ENCODE measurements at regions not wholly inside any gene's neighbourhood (a gene's known extent, or its start where the extent isn't known, plus 50 kb on each side); places are given as distances from the start of the nearest gene placed in this dataset.

- TF ChIP-seq CTCF (conservative IDR thresholded peaks at IDR 0.05) = no peak
- no peak for TF ChIP-seq EZH2 (IDR thresholded peaks at IDR 0.05; ENCODE audit: low read depth)
These were observed 51.7 kb upstream of the SSBP2 start for GRCh38 chr5:81802625-81803024.

Measured in PC-9 (cell line).